HG03439 (cell line): ENCODE measurements at regions not wholly inside any gene's neighbourhood (a gene's known extent, or its start where the extent isn't known, plus 50 kb on each side); places are given as distances from the start of the nearest gene placed in this dataset.

Source experiments
- ATAC-seq: cut with Tn5 transposase; IDR thresholded peaks from one replicate; pipeline ENCODE4 v1.9.1; 2021; ENCODE audit warnings: mild to moderate bottlenecking, moderate library complexity; ENCODE audit not compliant: unreplicated experiment

- no peak for ATAC-seq
Measured at GRCh38 chr15:31852933-31853799, 177.1 kb upstream of the CHRNA7 start.

DNA sequence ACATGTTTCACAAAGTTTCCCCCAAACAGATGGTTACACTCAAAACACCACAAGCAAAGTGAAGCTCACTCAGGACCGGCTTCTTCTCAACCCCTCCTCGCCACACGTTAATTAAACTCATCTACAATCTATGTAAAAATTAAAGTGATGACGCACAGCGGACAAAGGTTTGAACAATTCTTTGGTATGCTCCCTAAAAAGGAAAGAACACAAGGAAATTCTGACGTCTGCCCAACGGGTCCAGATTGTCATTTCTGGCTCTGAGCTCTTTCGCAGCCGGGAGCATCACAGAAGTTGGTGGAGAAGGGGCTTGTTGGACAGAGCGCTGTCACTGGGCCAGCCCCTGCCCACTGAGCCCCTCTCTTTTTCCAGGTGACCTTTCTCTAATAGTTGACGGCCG, 173.7 kb upstream of the CHRNA7 start:
- no peak for ATAC-seq

DNA sequence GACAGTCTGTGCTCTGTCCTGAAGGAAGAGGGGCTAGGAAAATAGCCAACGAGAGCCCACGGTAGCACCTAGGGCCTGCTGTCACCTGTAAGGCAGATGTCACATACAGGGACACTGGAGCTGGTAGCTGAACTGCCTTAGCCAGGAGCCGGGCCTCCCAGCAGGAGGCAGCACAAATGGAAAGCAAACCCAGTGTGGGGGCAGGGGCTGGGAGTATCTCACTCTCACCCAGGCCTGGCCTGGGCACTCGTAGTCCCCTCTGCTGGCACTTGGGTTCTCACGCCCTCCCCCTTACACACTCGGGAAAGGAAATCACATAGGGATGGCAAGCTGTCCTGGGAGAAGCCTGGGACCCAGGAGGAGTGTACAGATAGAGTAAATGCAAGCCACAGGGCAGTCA, 173.1 kb upstream of the CHRNA7 start:
- ATAC-seq = no peak

GRCh38 chr15:31858026-31858425, 172.3 kb upstream of the CHRNA7 start:
- ATAC-seq = no peak

GRCh38 chr15:31866248-31866647, 164.1 kb upstream of the CHRNA7 start:
- ATAC-seq = no peak

- no peak for ATAC-seq
Measured at GRCh38 chr15:31867536-31868442, 162.5 kb upstream of the CHRNA7 start.

GRCh38 chr15:31869686-31870307, 160.5 kb upstream of the CHRNA7 start:
- ATAC-seq = peak; percentile 14

DNA sequence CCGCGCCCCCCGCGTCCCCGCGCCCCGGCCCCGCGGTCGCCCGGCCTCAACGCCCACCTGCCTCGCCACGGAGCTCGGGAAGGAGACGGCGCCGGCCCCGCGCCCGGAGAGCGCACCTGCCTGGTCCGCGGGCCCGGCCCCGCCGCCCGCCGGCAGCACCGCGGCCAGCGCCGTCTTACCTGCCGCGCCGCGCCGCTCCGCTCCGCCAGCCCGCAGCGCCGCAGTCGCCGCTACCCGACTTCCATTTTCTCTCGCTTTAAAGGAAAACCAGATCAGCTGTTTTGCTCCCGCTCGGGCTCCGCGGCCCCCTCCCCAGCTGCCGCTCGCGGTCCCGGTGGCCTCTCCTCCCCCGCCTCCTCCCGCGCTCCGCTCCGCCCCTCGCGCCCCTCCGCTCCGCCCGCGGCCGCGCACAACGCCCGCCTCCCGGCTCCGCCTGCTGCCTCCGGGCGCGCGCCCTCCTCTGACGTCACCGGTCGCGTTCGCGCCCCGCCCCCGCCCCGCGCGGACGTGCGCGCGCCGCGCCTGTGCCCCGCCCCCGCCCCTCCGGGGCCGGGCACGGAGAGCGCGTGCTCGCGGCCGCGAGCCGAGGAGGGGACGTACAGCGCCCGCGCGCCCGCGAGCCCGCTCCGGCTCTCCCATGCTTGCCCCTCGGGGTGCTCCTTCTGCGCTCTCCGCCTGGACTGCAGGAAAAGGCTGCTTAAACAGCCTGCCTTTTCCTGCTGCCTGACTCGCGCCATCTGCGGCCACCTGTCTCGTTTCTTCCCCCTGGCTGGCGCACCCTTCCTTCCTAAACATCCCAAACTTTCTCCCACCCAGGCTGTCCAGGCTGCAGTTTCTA, 159.8 kb upstream of the CHRNA7 start, which contains the start of gene OTUD7A:
OTUD7A (minus strand) TSS at position 346 of the 838 bp plus-strand sequence.
- ATAC-seq = peak; percentile 93

GRCh38 chr15:31871166-31871886, 159.0 kb upstream of the CHRNA7 start:
- ATAC-seq = no peak

- ATAC-seq = no peak
Measured at GRCh38 chr15:31871887-31872281, 158.4 kb upstream of the CHRNA7 start.

DNA sequence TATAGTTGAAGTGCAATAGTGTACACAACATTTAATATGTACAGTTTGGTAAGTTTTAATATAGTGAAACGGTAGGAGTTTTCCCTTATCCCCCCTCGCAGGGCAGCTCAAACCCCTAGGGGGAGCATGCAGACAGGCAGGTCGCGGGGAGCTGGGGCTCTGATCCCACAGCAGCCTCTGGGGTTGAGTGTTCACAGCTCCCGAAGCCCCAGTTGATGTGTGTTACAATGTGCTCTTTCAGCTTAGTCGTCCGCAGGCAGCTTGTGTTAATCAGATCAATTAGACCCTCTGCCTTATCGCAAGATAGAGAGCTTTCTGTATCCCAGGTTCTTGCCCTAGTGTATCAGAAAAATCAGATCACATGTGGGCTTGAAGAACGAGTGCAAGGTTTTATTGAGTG, 143.1 kb upstream of the CHRNA7 start:
- ATAC-seq = no peak

DNA sequence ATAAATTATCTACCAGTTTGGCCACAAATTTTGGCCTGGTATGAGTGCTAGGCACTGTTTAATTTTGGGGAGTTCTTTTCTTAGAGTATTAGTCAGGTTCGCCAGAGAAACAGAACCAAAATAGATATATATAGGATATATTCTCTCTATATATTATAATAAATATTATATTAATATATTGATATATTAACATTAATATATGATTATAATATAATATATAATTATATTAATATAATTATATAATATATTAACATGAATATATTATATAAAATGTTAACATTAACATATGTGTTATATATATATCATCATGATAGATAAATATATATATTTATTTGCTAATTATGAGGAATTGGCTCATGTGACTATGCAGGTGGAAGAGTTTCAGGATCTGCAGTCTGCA, 137.8 kb upstream of the CHRNA7 start:
- ATAC-seq = no peak

- no peak for ATAC-seq
Measured at GRCh38 chr15:31893780-31894179, 136.5 kb upstream of the CHRNA7 start.

- ATAC-seq = no peak
Measured at GRCh38 chr15:31897746-31898145, 132.6 kb upstream of the CHRNA7 start.

- ATAC-seq = no peak
Measured at GRCh38 chr15:31901501-31901900, 128.8 kb upstream of the CHRNA7 start.

DNA sequence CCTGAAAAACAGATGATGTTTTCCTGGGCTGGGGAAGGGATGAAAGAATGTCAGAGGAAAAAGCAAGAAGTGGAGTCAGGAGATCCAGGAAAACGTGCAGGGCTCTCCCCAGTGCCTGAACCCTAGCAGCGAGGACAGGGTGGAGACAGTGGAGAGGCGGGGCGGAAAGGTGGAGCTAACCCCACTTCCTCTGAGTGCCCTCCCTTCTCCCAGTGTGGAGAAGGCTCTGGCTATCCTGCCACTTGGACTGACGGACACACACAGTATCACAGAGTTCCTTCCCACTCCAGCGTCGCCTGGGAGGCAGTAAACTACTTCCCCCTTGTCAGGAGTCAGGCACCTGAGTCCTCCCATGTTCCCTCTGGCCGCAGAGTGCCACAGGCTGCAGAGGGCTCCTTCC, 125.3 kb upstream of the CHRNA7 start:
- no peak for ATAC-seq

DNA sequence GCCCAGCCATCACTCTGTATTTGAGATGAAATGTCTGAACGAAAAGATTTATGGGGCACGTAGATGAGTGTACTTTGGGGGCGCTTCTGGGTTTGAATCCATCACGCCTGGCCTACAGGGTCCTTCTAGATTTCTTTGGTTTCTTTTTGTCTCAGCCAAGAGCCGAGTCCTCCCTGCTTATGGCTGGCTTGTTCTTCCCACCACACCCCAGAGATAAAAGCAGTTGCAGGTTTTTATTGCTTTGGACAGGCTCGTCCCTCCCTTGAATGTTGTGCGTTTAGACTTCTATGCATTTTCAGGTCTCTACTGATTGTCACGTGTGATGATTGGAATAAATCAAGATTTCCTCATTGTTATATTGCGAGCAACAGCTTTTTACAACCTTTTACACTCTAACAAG, 104.8 kb upstream of the CHRNA7 start:
- no peak for ATAC-seq

DNA sequence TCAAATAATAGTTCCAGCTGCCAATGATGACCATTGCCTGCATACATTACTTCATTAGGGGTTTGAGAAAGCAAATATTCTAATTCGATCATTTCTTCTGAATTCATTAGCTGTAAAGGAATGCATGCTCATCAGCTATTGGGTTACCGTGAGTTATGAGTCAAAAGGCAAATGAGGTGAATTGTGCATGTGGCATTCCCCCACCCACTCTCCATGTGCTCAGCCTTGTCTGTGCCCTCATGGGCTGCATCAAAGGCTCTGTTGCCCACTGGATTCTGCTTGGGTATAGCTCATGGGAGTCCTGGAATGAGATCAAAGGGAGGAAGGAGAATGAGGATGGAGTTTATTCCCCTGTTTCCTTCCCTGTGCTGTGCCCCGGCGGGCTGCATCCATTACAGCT, 99.3 kb upstream of the CHRNA7 start:
- ATAC-seq = no peak

GRCh38 chr15:31932576-31932975, 97.7 kb upstream of the CHRNA7 start:
- no peak for ATAC-seq

DNA sequence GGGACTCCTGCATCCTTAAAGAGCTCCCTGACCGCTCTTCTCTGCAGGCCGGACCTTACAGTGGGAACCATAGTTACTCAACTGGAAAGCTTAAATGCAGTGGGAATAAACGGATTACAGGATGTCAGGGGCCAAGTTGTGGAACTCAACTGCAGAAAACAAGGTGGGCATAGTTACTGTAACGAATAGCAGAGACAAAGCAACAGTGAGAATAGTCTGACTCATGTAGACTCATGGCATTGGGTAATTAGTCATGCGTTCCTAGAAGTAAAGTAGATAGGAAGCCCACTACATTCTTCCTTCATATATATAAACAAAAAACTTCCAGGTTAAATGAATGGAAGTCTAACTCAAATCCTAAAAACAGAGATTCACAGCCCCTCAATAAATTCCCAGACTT, 95.5 kb upstream of the CHRNA7 start:
- no peak for ATAC-seq
